Pancreas (tissue), 10 donors: ENCODE measurements at regions not wholly inside any gene's neighbourhood (a gene's known extent, or its start where the extent isn't known, plus 50 kb on each side); places are given as distances from the start of the nearest gene placed in this dataset.

Experiments
- ATAC-seq, 4 donors: fragments of 200-7000 bp; cut with Tn5 transposase; one replicate each; pipeline versions ENCODE4 v1.8.0 to v1.9.1; 2020; ENCODE audit warnings: mild to moderate bottlenecking in 4 of 4, moderate library complexity in 4 of 4
- DNase-seq, 6 donors: peaks; one replicate each; pipeline ENCODE4 v3.0.0-alpha.2; 2020
- FAIRE-seq: peaks from 2 replicates; lab custom pipeline; 2012; peaks lifted over from hg19 to GRCh38; lab: Jason Lieb, UNC
- H3K27ac ChIP-seq, 4 donors: fragments of 200-600 bp; sonication (generic); 1 replicate in 3 of 4; 2 replicates in 1 of 4; pipeline versions ENCODE4 v1.5.0 to v1.8.0; 2020
- H3K27me3 ChIP-seq, 4 donors: fragments of 200-600 bp; one replicate each; pipeline ENCODE4 v1.8.0; 2021
- H3K36me3 ChIP-seq, 3 donors: fragments of 200-600 bp; sonication (generic) in 1 of 3; one replicate each; pipeline versions ENCODE4 v1.5.0 to v1.8.0; 2020 to 2021
- H3K4me1 ChIP-seq, 3 donors: fragments of 200-600 bp; one replicate each; pipeline ENCODE4 v1.8.0; 2021
- H3K4me3 ChIP-seq, 4 donors: fragments of 200-600 bp; sonication (generic) in 2 of 4; one replicate each; pipeline versions ENCODE4 v1.5.0 to v1.8.0; 2020 to 2021
- H3K9me3 ChIP-seq, 4 donors: fragments of 200-600 bp; one replicate each; pipeline ENCODE4 v1.8.0; 2021
- WGBS, 2 donors: extraction: QIAGEN DNeasy Blood & Tissue Kit; methylation state at CpG; one replicate each; pipeline ENCODE4 v1.1.7; 2013; 5-methylcytosine and 5-hydroxymethylcytosine counted together
- intact Hi-C, 3 donors: fragments of 100-400 bp; cut with DNase I; formaldehyde crosslinking; loops; one replicate each; pipeline versions ENCODE4 v1.11.1 to v1.14.2; 2022
- TF ChIP-seq, protein P1 (sequence below), 4 donors: fragments of 200-600 bp; sonication (generic) in 3 of 4; IDR thresholded peaks; one replicate each; pipeline versions ENCODE4 v1.5.0 to v1.8.0; 2021; ENCODE audit warnings: antibody characterized with exemption in 4 of 4
- donor health status: healthy with polysubstance abuse.
- donor health status: DM: no; HTN: no; CAD: no; lungs with moderate emphysema.
- donor health status: DM: no; HTN: no; CAD: no.
- donor health status: control.
- donor health status: control.
- donor health status: Bipolar disorder and iron deficiency.
- donor health status: DM: yes; HTN: yes; CAD: no.
- donor health status: DM: no; HTN: no; CAD: no.
- donor health status: DM: no; HTN: no; CAD: no.
- donor health status: DM: yes; HTN: yes; CAD: no.

DNA sequence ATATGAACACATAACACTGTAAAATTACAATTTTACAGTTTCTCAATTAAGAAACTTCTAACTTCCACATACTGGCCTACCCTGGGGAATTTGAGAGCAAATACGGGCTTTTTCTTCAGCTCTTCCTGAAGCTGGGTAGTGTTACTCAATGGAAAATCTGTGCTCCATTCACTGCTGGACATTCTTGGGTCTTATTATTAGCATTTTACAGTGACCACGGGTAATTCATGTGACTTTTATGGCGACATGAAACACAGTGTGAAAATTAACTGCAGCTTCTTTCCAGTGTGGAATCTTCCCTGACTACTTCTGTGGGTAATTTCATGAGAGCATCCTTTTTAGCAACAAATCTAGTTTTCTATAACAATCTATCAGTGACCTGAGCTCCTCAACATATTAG lies 423.7 kb upstream of the ANO5 start:
- Histone ChIP-seq H3K27ac (no peak overlapping the region), H3K4me3 (no peak overlapping the region), H3K9me3 (no peaks in the 10 kb centered on the region), H3K27me3 (no peaks in the 10 kb centered on the region), H3K36me3 (no peaks in the 10 kb centered on the region), H3K4me1 (no peaks in the 10 kb centered on the region)
- no peak for FAIRE-seq
- no peak for DNase-seq
- 46 to 57% methylated on average over 3 of the region's 3 CpGs for WGBS, 2 donors
- ATAC-seq, result no peak
- TF ChIP-seq, protein P1, sequence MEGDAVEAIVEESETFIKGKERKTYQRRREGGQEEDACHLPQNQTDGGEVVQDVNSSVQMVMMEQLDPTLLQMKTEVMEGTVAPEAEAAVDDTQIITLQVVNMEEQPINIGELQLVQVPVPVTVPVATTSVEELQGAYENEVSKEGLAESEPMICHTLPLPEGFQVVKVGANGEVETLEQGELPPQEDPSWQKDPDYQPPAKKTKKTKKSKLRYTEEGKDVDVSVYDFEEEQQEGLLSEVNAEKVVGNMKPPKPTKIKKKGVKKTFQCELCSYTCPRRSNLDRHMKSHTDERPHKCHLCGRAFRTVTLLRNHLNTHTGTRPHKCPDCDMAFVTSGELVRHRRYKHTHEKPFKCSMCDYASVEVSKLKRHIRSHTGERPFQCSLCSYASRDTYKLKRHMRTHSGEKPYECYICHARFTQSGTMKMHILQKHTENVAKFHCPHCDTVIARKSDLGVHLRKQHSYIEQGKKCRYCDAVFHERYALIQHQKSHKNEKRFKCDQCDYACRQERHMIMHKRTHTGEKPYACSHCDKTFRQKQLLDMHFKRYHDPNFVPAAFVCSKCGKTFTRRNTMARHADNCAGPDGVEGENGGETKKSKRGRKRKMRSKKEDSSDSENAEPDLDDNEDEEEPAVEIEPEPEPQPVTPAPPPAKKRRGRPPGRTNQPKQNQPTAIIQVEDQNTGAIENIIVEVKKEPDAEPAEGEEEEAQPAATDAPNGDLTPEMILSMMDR (IDR thresholded peaks at IDR 0.05), result no peak
- intact Hi-C loops, result no loop called here

DNA sequence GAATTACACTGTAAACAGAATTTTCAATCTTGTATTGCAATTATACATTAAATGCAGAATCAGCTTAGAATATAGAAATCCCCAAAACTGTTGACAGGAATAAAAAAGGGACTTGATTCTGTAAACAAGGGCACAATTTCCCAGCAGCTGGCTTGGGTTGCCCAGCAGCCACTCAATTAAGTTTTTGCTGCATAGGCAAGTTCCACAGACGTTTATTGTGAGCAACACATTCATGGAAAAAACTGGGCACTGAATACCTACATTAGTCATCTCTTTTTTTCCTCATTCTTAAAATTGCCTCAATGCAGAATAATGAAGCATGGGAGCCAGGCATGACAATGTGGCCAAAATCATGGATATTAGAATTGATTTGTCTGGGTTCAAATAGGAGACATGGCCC lies 421.8 kb upstream of the ANO5 start:
- Histone ChIP-seq H3K9me3 (no peaks in the 10 kb centered on the region), H3K36me3 (no peaks in the 10 kb centered on the region), H3K4me1 (no peaks in the 10 kb centered on the region), H3K4me3 (no peak overlapping the region), H3K27ac (no peak overlapping the region), H3K27me3 (no peaks in the 10 kb centered on the region)
- DNase-seq, result no peak
- no peak for FAIRE-seq
- 3 to 6% methylated on average over 1 of the region's 1 CpG for WGBS, 2 donors
- ATAC-seq, result peak in 2 of 4 donors; percentile 66 to 74
- TF ChIP-seq, protein P1 (IDR thresholded peaks at IDR 0.05), result no peak
- intact Hi-C loops, result no loop called here

GRCh38 chr11:21774212-21774611 lies 418.7 kb upstream of the ANO5 start:
- ATAC-seq, result peak in 1 of 4 donors; percentile 22
- H3K4me1 ChIP-seq, result no peaks in the 10 kb centered on the region
- peak in 1 of 6 donors; percentile 17 for DNase-seq
- FAIRE-seq, result no peak
- WGBS, 2 donors, result 16 to 26% methylated on average over 2 of the region's 2 CpGs
- no peaks in the 10 kb centered on the region for H3K36me3 ChIP-seq
- H3K27ac ChIP-seq, result no peak overlapping the region
- no peaks in the 10 kb centered on the region for H3K9me3 ChIP-seq
- H3K4me3 ChIP-seq, result no peak overlapping the region
- intact Hi-C loops, result no loop called here
- TF ChIP-seq, protein P1 (IDR thresholded peaks at IDR 0.05), result no peak
- no peaks in the 10 kb centered on the region for H3K27me3 ChIP-seq

GRCh38 chr11:21775911-21776310 lies 417.0 kb upstream of the ANO5 start:
- intact Hi-C loops, result no loop called here
- TF ChIP-seq, protein P1 (IDR thresholded peaks at IDR 0.05), result no peak
- no peak overlapping the region for H3K27ac ChIP-seq
- no peaks in the 10 kb centered on the region for H3K27me3 ChIP-seq
- no peaks in the 10 kb centered on the region for H3K36me3 ChIP-seq
- H3K9me3 ChIP-seq, result no peaks in the 10 kb centered on the region
- H3K4me3 ChIP-seq, result no peak overlapping the region
- H3K4me1 ChIP-seq, result no peaks in the 10 kb centered on the region
- DNase-seq (no peak), FAIRE-seq (no peak), ATAC-seq (no peak)

DNA sequence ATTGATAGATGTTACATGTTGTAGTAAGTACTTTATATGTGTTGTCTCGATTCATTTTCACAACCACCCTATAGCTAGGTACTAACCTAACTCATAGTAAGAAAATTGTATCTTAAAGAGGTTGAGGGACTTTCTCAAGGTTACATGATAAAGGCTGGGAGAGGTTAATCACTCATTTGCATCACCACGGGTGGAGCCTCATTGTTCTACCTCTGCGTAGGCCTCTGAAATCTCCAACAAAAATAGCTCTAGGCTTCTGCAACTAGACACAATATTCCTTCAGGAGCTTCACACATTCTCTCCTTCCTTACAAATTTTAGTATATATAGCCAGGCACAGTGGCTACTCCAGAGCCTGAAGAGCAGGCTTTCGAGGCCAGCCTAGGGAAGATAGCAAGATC lies 408.9 kb upstream of the ANO5 start:
- ATAC-seq (no peak), DNase-seq (no peak), FAIRE-seq (no peak)
- intact Hi-C loops, result no loop called here
- no peaks in the 10 kb centered on the region for H3K9me3 ChIP-seq
- no peaks in the 10 kb centered on the region for H3K4me1 ChIP-seq
- no peak overlapping the region for H3K4me3 ChIP-seq
- H3K36me3 ChIP-seq, result no peaks in the 10 kb centered on the region
- 50 to 58% methylated on average over 4 of the region's 4 CpGs for WGBS, 2 donors
- TF ChIP-seq, protein P1 (IDR thresholded peaks at IDR 0.05), result no peak
- no peaks in the 10 kb centered on the region for H3K27me3 ChIP-seq
- no peak overlapping the region for H3K27ac ChIP-seq
